ENCODE measurements at regions not wholly inside any gene's neighbourhood (a gene's known extent, or its start where the extent isn't known, plus 50 kb on each side); places are given as distances from the start of the nearest gene placed in this dataset.

GRCh38 chr17:51508048-51508447, 247.7 kb downstream of the UTP18 start:
- TF ChIP-seq CTCF (IDR thresholded peaks at IDR 0.05) (no peak), POLR2A (IDR thresholded peaks at IDR 0.05) (no peak), EP300 (IDR thresholded peaks at IDR 0.05) (no peak), POLR2AphosphoS5 (IDR thresholded peaks at IDR 0.05) (no peak)
